HG03354 (cell line): ENCODE measurements at regions not wholly inside any gene's neighbourhood (a gene's known extent, or its start where the extent isn't known, plus 50 kb on each side); places are given as distances from the start of the nearest gene placed in this dataset.
"Not testable (repeated sequence)": the region's sequence is repeated elsewhere in the genome, so short reads cannot be mapped to it uniquely, and the experiment has no call there.

Experiments used
- ATAC-seq: cut with Tn5 transposase; IDR thresholded peaks from one replicate; pipeline ENCODE4 v1.9.1; 2021; ENCODE audit warnings: mild to moderate bottlenecking; ENCODE audit not compliant: unreplicated experiment, poor library complexity, severe bottlenecking

GRCh38 chr16:9595393-9595792, 503.9 kb downstream of the HAPSTR1 start:
- no peak for ATAC-seq

- ATAC-seq, result no peak
Measured at GRCh38 chr16:9596788-9597187, 505.3 kb downstream of the HAPSTR1 start.

GRCh38 chr16:9597967-9598730, 506.7 kb downstream of the HAPSTR1 start:
- no peak for ATAC-seq

GRCh38 chr16:9598731-9599083, 507.3 kb downstream of the HAPSTR1 start:
- ATAC-seq, result no peak

GRCh38 chr16:9599415-9600120, 508.1 kb downstream of the HAPSTR1 start:
- ATAC-seq, result no peak

- no peak for ATAC-seq
Measured at GRCh38 chr16:9602189-9602588, 510.7 kb downstream of the HAPSTR1 start.

GRCh38 chr16:9603316-9603715, 511.9 kb downstream of the HAPSTR1 start:
- ATAC-seq, result no peak

GRCh38 chr16:9607515-9608230, 516.2 kb downstream of the HAPSTR1 start:
- ATAC-seq, result no peak

- no peak for ATAC-seq
Measured at GRCh38 chr16:9610727-9611126, 519.3 kb downstream of the HAPSTR1 start.

GRCh38 chr16:9612267-9612666, 520.8 kb downstream of the HAPSTR1 start:
- ATAC-seq, result no peak

GRCh38 chr16:9614389-9614788, 522.9 kb downstream of the HAPSTR1 start:
- ATAC-seq, result no peak

GRCh38 chr16:9622268-9622667, 530.8 kb downstream of the HAPSTR1 start:
- no peak for ATAC-seq

- ATAC-seq, result no peak
Measured at GRCh38 chr16:9625122-9625521, 533.7 kb downstream of the HAPSTR1 start.

GRCh38 chr16:9627427-9627826, 536.0 kb downstream of the HAPSTR1 start:
- ATAC-seq, result no peak

- ATAC-seq, result no peak
Measured at GRCh38 chr16:9630119-9630518, 538.7 kb downstream of the HAPSTR1 start.

- ATAC-seq, result no peak
Measured at GRCh38 chr16:9630985-9631384, 539.5 kb downstream of the HAPSTR1 start.

- no peak for ATAC-seq
Measured at GRCh38 chr16:9633844-9634243, 542.4 kb downstream of the HAPSTR1 start.

- not testable (repeated sequence) for ATAC-seq
Measured at GRCh38 chr16:9635150-9635720, 543.8 kb downstream of the HAPSTR1 start.

- ATAC-seq, result no peak
Measured at GRCh38 chr16:9644258-9644657, 538.0 kb downstream of the GRIN2A start.

GRCh38 chr16:9645911-9646310, 536.3 kb downstream of the GRIN2A start:
- no peak for ATAC-seq
